ENCODE measurements at regions not wholly inside any gene's neighbourhood (a gene's known extent, or its start where the extent isn't known, plus 50 kb on each side); places are given as distances from the start of the nearest gene placed in this dataset.

- no peak overlapping the region for H3K4me3 ChIP-seq (ENCODE audit: low read depth, low read length)
- no peaks in the 10 kb centered on the region for H3K27me3 ChIP-seq (ENCODE audit: control insufficient read depth, insufficient read depth, low read length)
- no peak for TF ChIP-seq CTCF (IDR thresholded peaks at IDR 0.05; ENCODE audit: insufficient read depth, low read depth, low read length)
- CTCF ChIA-PET: no interaction called here
- POLR2A ChIA-PET: no interaction called here
- no peaks in the 10 kb centered on the region for H3K36me3 ChIP-seq (ENCODE audit: control insufficient read depth, insufficient read depth, low read length)
- no peak for DNase-seq (ENCODE audit: low read depth)
These were observed 773.8 kb downstream of the MECOM start for GRCh38 chr3:168889666-168890065.

- TF ChIP-seq CTCF (IDR thresholded peaks at IDR 0.05; ENCODE audit: insufficient read depth, low read depth, low read length): no peak
- POLR2A ChIA-PET: no interaction called here
- Histone ChIP-seq H3K36me3 (ENCODE audit: control insufficient read depth, insufficient read depth, low read length) (no peaks in the 10 kb centered on the region), H3K4me3 (ENCODE audit: low read depth, low read length) (no peak overlapping the region), H3K27me3 (ENCODE audit: control insufficient read depth, insufficient read depth, low read length) (no peaks in the 10 kb centered on the region)
- CTCF ChIA-PET: no interaction called here
- no peak for DNase-seq (ENCODE audit: low read depth)
These were observed 774.7 kb downstream of the MECOM start for GRCh38 chr3:168888781-168889180.

GRCh38 chr3:168885028-168885427 lies 778.5 kb downstream of the MECOM start:
- H3K4me3 ChIP-seq (ENCODE audit: low read depth, low read length): no peak overlapping the region
- POLR2A ChIA-PET: no interaction called here
- peak; percentile 66 for DNase-seq (ENCODE audit: low read depth)

GRCh38 chr3:168884353-168884903 lies 779.1 kb downstream of the MECOM start:
- POLR2A ChIA-PET: no interaction called here
- H3K4me3 ChIP-seq (ENCODE audit: low read depth, low read length): no peak overlapping the region
- no peaks in the 10 kb centered on the region for H3K27me3 ChIP-seq (ENCODE audit: control insufficient read depth, insufficient read depth, low read length)
- CTCF ChIA-PET: interaction anchor here (1.0 kb wide), 1 partner anchor 8 kb away, joined by 3 read pairs; no protein-coding TSS in a partner anchor
- TF ChIP-seq CTCF (IDR thresholded peaks at IDR 0.05; ENCODE audit: insufficient read depth, low read depth, low read length): no peak
- no peaks in the 10 kb centered on the region for H3K36me3 ChIP-seq (ENCODE audit: control insufficient read depth, insufficient read depth, low read length)
- DNase-seq (ENCODE audit: low read depth): peak; percentile 63

More at GRCh38 chr3:168885028-168885427, 778.5 kb downstream of the MECOM start:
- H3K27me3 ChIP-seq (ENCODE audit: control insufficient read depth, insufficient read depth, low read length): no peaks in the 10 kb centered on the region
- TF ChIP-seq CTCF (IDR thresholded peaks at IDR 0.05; ENCODE audit: insufficient read depth, low read depth, low read length): no peak
- H3K36me3 ChIP-seq (ENCODE audit: control insufficient read depth, insufficient read depth, low read length): no peaks in the 10 kb centered on the region
- CTCF ChIA-PET: interaction anchor here (1.0 kb wide), 1 partner anchor 8 kb away, joined by 3 read pairs; no protein-coding TSS in a partner anchor

GRCh38 chr3:168883145-168883544 lies 780.4 kb downstream of the MECOM start:
- CTCF ChIA-PET: no interaction called here
- TF ChIP-seq CTCF (IDR thresholded peaks at IDR 0.05; ENCODE audit: insufficient read depth, low read depth, low read length): no peak
- no peak for DNase-seq (ENCODE audit: low read depth)

More at GRCh38 chr3:168883145-168883544, 780.4 kb downstream of the MECOM start:
- Histone ChIP-seq H3K4me3 (ENCODE audit: low read depth, low read length) (no peak overlapping the region), H3K36me3 (ENCODE audit: control insufficient read depth, insufficient read depth, low read length) (no peaks in the 10 kb centered on the region), H3K27me3 (ENCODE audit: control insufficient read depth, insufficient read depth, low read length) (no peaks in the 10 kb centered on the region)
- POLR2A ChIA-PET: no interaction called here

Data from BJ (cell line).